ENCODE measurements at regions not wholly inside any gene's neighbourhood (a gene's known extent, or its start where the extent isn't known, plus 50 kb on each side); places are given as distances from the start of the nearest gene placed in this dataset.

DNA sequence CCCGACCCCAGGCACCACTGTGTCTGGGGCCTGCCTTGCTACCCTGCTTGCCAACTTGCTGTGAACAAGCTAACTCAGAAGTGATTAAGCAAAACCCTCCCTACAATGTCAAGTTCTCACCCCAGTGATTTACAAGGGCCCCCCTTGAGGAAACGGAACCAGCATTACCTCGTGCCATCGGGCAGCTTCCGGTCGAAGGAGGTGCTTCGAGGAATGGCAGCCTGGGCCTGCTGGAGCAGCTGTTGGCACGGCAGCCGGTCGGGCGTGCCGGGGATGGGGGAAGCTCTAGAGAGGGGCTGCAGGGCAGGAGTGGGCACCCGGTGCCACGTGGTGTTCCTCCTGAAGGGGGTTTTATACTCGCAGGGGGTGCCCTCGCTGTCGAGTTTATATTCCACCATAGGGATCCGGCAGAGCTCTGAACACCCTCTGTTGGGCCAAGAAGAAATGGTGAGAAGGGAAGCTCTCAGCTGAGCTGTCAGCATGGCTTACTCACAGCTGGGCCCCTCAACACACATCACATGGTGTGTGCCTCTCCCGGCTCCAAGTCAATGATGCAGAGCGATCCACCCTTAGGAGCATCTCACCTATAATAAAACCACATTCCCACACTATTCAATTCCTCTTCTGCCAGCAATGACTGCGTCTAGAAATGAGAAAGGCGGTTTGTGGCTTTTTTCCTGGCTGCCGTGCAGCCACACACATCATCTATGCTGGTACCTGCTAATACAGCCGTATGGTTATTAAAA lies 184.4 kb downstream of the SIPA1L2 start:
- Histone ChIP-seq H4K20me1 (ENCODE audit: low read depth) (no peaks in the 10 kb centered on the region), H3K79me2 (ENCODE audit: low read depth) (no peaks in the 10 kb centered on the region), H3K4me2 (no peak overlapping the region), H3K36me3 (no peaks in the 10 kb centered on the region), H3F3A (ENCODE audit: low read depth) (no peaks in the 10 kb centered on the region), H3K27me3 (no peaks in the 10 kb centered on the region), H3K4me1 (peaks cover 6% of the 10 kb centered on the region), H3K4me3 (no peak overlapping the region), H2AFZ (replicated peaks) (no peak overlapping the region), H3K27ac (no peak overlapping the region), H3K9me3 (ENCODE audit: low read depth) (no peaks in the 10 kb centered on the region), H3K9ac (no peak overlapping the region)
- no peak overlapping the region for H3K4me3 Mint-ChIP-seq
- no peak for TF ChIP-seq EZH2phosphoT487 (IDR thresholded peaks at IDR 0.05)
- TF ChIP-seq, protein P1, sequence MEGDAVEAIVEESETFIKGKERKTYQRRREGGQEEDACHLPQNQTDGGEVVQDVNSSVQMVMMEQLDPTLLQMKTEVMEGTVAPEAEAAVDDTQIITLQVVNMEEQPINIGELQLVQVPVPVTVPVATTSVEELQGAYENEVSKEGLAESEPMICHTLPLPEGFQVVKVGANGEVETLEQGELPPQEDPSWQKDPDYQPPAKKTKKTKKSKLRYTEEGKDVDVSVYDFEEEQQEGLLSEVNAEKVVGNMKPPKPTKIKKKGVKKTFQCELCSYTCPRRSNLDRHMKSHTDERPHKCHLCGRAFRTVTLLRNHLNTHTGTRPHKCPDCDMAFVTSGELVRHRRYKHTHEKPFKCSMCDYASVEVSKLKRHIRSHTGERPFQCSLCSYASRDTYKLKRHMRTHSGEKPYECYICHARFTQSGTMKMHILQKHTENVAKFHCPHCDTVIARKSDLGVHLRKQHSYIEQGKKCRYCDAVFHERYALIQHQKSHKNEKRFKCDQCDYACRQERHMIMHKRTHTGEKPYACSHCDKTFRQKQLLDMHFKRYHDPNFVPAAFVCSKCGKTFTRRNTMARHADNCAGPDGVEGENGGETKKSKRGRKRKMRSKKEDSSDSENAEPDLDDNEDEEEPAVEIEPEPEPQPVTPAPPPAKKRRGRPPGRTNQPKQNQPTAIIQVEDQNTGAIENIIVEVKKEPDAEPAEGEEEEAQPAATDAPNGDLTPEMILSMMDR (IDR thresholded peaks at IDR 0.05), result no peak
- no peak for TF ChIP-seq EZH2 (IDR thresholded peaks at IDR 0.05)
- no peak overlapping the region for H3K27ac Mint-ChIP-seq
- H3K36me3 Mint-ChIP-seq, result peaks cover 29% of the 10 kb centered on the region
- H3K9me3 Mint-ChIP-seq, result no peaks in the 10 kb centered on the region
- peaks cover 17% of the 10 kb centered on the region for H3K4me1 Mint-ChIP-seq
- no peak for DNase-seq (ENCODE audit: low spot score)
- no peaks in the 10 kb centered on the region for H3K27me3 Mint-ChIP-seq (ENCODE audit: insufficient read depth, low read depth)

DNA sequence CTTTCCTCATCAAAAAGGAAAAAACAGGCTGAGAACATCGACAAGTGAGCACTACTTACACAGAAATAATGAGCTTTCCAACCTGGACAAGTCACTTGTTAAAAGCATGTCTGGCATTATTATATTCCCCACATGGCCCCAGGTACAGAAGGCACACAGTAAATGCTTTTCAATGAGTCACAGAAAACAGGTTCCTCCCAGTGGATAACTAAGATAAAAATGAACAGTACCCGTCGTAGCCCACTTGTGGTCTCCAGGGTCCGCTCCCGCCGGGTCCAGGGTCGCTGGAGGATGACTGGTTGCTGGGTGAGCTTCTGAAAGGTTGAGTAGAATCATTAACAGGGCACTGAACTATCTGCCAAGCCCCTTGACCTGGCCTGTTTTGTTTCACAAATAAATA lies 186.6 kb downstream of the SIPA1L2 start:
- Histone ChIP-seq H3K9ac (no peak overlapping the region), H3K9me3 (ENCODE audit: low read depth) (no peaks in the 10 kb centered on the region), H3K4me2 (no peak overlapping the region), H4K20me1 (ENCODE audit: low read depth) (no peaks in the 10 kb centered on the region), H3K27me3 (no peaks in the 10 kb centered on the region), H3K4me3 (no peak overlapping the region), H3F3A (ENCODE audit: low read depth) (no peaks in the 10 kb centered on the region), H3K4me1 (peaks cover 6% of the 10 kb centered on the region), H3K36me3 (no peaks in the 10 kb centered on the region), H3K79me2 (ENCODE audit: low read depth) (no peaks in the 10 kb centered on the region), H2AFZ (replicated peaks) (no peak overlapping the region), H3K27ac (no peak overlapping the region)
- TF ChIP-seq EZH2 (IDR thresholded peaks at IDR 0.05) (no peak), EZH2phosphoT487 (IDR thresholded peaks at IDR 0.05) (no peak)
- TF ChIP-seq, protein P1 (IDR thresholded peaks at IDR 0.05), result no peak
- Mint-ChIP-seq H3K4me1 (peaks cover 22% of the 10 kb centered on the region), H3K27ac (no peak overlapping the region), H3K4me3 (no peak overlapping the region), H3K36me3 (peaks cover 37% of the 10 kb centered on the region), H3K27me3 (ENCODE audit: insufficient read depth, low read depth) (no peaks in the 10 kb centered on the region), H3K9me3 (no peaks in the 10 kb centered on the region)
- no peak for DNase-seq (ENCODE audit: low spot score)

DNA sequence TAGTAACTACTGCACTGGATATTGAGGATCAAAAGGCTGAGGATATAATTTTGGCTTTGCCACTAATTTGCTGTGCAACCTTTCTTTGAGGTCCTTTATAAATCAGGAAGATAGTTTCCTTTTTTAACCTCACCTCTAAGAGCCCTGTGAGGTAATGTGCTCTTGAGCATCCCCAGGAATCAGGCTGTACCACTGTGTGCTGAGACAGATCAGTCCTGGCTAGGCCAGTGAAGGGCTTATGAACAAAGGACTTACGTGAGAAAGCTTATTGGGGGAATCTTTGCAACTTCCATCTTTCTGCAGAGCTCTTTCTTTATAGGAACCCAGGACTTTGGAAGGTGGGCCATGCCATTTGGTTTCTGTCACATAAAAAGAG lies 188.9 kb downstream of the SIPA1L2 start:
- Mint-ChIP-seq H3K27ac (no peak overlapping the region), H3K4me1 (peaks cover 31% of the 10 kb centered on the region), H3K36me3 (peaks cover 53% of the 10 kb centered on the region), H3K9me3 (no peaks in the 10 kb centered on the region), H3K4me3 (no peak overlapping the region), H3K27me3 (ENCODE audit: insufficient read depth, low read depth) (no peaks in the 10 kb centered on the region)
- no peak for DNase-seq (ENCODE audit: low spot score)
- no peak overlapping the region for H3K9ac ChIP-seq
- no peaks in the 10 kb centered on the region for H3K9me3 ChIP-seq (ENCODE audit: low read depth)
- no peak overlapping the region for H2AFZ ChIP-seq (replicated peaks)
- no peaks in the 10 kb centered on the region for H3K36me3 ChIP-seq
- H3K79me2 ChIP-seq (ENCODE audit: low read depth), result no peaks in the 10 kb centered on the region
- H3K27me3 ChIP-seq, result no peaks in the 10 kb centered on the region
- H3K4me1 ChIP-seq, result no peaks in the 10 kb centered on the region
- no peak overlapping the region for H3K27ac ChIP-seq
- H3K4me2 ChIP-seq, result no peak overlapping the region
- H4K20me1 ChIP-seq (ENCODE audit: low read depth), result no peaks in the 10 kb centered on the region
- TF ChIP-seq EZH2 (IDR thresholded peaks at IDR 0.05), result no peak
- no peak for TF ChIP-seq EZH2phosphoT487 (IDR thresholded peaks at IDR 0.05)
- TF ChIP-seq, protein P1 (IDR thresholded peaks at IDR 0.05), result no peak
- no peaks in the 10 kb centered on the region for H3F3A ChIP-seq (ENCODE audit: low read depth)
- H3K4me3 ChIP-seq, result no peak overlapping the region
